ENCODE measurements at regions not wholly inside any gene's neighbourhood (a gene's known extent, or its start where the extent isn't known, plus 50 kb on each side); places are given as distances from the start of the nearest gene placed in this dataset.

DNA sequence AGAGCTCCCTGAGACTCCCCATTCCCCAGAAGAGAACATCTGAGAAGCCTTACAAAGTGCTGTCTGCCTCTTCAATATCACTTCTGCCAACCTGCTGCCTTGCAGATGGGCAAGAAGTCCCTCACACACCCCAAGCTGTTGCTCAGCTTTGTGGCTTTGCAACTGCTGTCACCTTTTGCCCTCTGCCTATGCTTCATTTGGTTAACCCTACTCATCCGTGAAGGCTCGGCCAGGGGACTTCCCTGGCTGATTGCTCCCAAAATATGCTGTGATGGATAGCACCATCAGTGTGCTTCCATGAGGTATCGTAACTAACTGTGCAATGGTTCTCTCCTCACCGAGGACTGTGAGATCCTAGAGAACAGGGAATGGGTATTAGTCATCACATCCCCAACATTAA, 88.9 kb upstream of the CYP1B1 start (continued):
- TF ChIP-seq HBP1 (CRISPR knock-in tag; IDR thresholded peaks at IDR 0.05) (no peak), ZNF592 (IDR thresholded peaks at IDR 0.05) (no peak), C11orf30 (IDR thresholded peaks at IDR 0.05; ENCODE audit: low read depth) (no peak), ZNF140 (CRISPR knock-in tag; IDR thresholded peaks at IDR 0.05) (no peak), ELF2 (CRISPR knock-in tag; IDR thresholded peaks at IDR 0.05) (no peak)

DNA sequence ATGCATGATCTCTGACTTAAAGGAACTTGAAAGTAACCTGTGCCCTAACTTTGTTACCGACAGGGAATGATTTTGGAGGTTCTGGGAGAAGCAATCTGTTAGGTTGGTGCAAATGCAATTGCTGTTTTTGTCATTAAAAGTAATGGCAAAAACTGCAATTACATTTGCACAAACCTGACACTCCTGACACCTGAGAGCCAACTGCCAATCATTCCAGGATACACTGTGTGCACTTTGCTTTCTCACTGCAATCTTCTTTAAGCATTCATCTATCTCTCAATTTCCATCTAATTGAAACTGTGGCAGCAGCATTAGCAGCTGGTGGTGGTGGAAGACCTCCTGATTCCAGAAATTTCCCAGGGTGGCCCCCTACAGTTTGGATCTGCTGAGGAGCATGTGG, 87.6 kb upstream of the CYP1B1 start:
- no peak overlapping the region for H3K4me3 ChIP-seq
- H3K27ac ChIP-seq (ENCODE audit: extremely low read depth, low read depth, low read length): no peak overlapping the region
- H3K4me1 ChIP-seq (replicated peaks in 1 of 2; ENCODE audit: control insufficient read depth in 2 of 2, insufficient read depth in 2 of 2, low read length in 2 of 2): no peaks in the 10 kb centered on the region
- ATAC-seq (no peak), DNase-seq (ENCODE audit: extremely low read depth in 1 of 4, low spot score in 3 of 4) (no peak), FAIRE-seq (no peak)
- H3K9ac ChIP-seq (ENCODE audit: insufficient read depth in 1 of 2, low read depth in 2 of 2, low read length in 2 of 2): no peak overlapping the region
- H3K4me2 ChIP-seq (ENCODE audit: insufficient read depth, low read length): no peak overlapping the region
- intact Hi-C loops (cut with micrococcal nuclease): no loop called here
- no peaks in the 10 kb centered on the region for H3K9me1 ChIP-seq (ENCODE audit: control insufficient read depth, insufficient read depth, low read length)
- BruUV-seq (replicated peaks): no TSS peak
- in situ Hi-C loops (cut with MboI): no loop called here
- peaks cover 12 to 29% of the 10 kb centered on the region in 2 experiments; a peak in 3 of 5 replicates for H3K27me3 ChIP-seq (ENCODE audit: control insufficient read depth in 2 of 2, insufficient read depth in 2 of 2, low read length in 2 of 2)
- no peaks in the 10 kb centered on the region for H4K20me1 ChIP-seq (replicated peaks; ENCODE audit: control insufficient read depth, insufficient read depth, low read length)
- ChIA-PET CTCF (ENCODE audit: low intra/inter-chr PET ratio) (no interaction called here), POLR2A (interaction anchor here (0.9 kb wide), 1 partner anchor 8 kb away, joined by 4 read pairs; no protein-coding TSS in a partner anchor)
- H3K36me3 ChIP-seq (ENCODE audit: control insufficient read depth, insufficient read depth, low read length): no peaks in the 10 kb centered on the region
- TF ChIP-seq NELFE (IDR thresholded peaks at IDR 0.05; ENCODE audit: insufficient read depth, insufficient read length) (no peak), ZZZ3 (IDR thresholded peaks at IDR 0.05) (no peak), POLR2AphosphoS5 (IDR thresholded peaks at IDR 0.05; ENCODE audit: control insufficient read depth, insufficient read depth, low read depth, low read length) (no peak), SMAD1 (IDR thresholded peaks at IDR 0.05; ENCODE audit: low read depth, low read length, partially characterized antibody) (no peak), ZKSCAN8 (CRISPR knock-in tag; IDR thresholded peaks at IDR 0.05) (no peak), THRAP3 (IDR thresholded peaks at IDR 0.05; ENCODE audit: borderline replicate concordance) (no peak), PRMT5 (CRISPR knock-in tag; IDR thresholded peaks at IDR 0.05) (no peak), GTF2B (IDR thresholded peaks at IDR 0.05; ENCODE audit: extremely low read depth, insufficient read length) (no peak), ZNF197 (CRISPR knock-in tag; IDR thresholded peaks at IDR 0.05; ENCODE audit: low read depth) (no peak), ATF1 (CRISPR knock-in tag; IDR thresholded peaks at IDR 0.05) (no peak), ATF1 (tag; IDR thresholded peaks at IDR 0.05) (no peak), RBM22 (IDR thresholded peaks at IDR 0.05; ENCODE audit: low read depth, low read length, poor library complexity, severe bottlenecking) (no peak), CC2D1A (IDR thresholded peaks at IDR 0.05) (no peak)
- H3K9me3 ChIP-seq (replicated peaks; ENCODE audit: control insufficient read depth, insufficient read depth, low read depth, low read length): no peaks in the 10 kb centered on the region
- WGBS (ENCODE audit: insufficient coverage, low coverage, missing lambda C conversion rate): 7% methylated on average over 1 of the region's 1 CpG
- H3K79me2 ChIP-seq (ENCODE audit: control insufficient read depth, insufficient read depth, low read length): no peaks in the 10 kb centered on the region
- H2AFZ ChIP-seq (ENCODE audit: low read depth, low read length): no peak overlapping the region

Measured in K562 (cell line).